ENCODE measurements at regions not wholly inside any gene's neighbourhood (a gene's known extent, or its start where the extent isn't known, plus 50 kb on each side); places are given as distances from the start of the nearest gene placed in this dataset.

DNA sequence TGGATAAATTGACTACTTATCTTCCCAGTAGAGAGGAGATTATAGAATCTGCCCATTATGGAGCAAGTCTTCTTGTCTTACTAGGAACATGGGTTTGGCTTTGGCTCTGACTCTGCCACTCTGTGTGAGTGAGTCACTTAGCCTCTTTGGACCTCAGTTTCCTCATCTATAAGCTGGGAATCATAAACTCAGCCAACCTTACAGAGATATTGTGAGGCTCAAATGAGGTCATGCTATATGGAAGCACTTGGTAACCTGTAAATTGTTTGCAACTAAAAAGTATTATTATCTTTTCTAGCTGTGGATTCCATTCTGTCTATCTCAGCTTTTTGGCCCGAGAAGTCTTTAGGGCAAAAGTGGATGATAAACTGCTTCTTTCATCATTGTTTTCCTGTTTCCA is 186.8 kb upstream of the TSC22D1 start:
- TF ChIP-seq, protein P1, sequence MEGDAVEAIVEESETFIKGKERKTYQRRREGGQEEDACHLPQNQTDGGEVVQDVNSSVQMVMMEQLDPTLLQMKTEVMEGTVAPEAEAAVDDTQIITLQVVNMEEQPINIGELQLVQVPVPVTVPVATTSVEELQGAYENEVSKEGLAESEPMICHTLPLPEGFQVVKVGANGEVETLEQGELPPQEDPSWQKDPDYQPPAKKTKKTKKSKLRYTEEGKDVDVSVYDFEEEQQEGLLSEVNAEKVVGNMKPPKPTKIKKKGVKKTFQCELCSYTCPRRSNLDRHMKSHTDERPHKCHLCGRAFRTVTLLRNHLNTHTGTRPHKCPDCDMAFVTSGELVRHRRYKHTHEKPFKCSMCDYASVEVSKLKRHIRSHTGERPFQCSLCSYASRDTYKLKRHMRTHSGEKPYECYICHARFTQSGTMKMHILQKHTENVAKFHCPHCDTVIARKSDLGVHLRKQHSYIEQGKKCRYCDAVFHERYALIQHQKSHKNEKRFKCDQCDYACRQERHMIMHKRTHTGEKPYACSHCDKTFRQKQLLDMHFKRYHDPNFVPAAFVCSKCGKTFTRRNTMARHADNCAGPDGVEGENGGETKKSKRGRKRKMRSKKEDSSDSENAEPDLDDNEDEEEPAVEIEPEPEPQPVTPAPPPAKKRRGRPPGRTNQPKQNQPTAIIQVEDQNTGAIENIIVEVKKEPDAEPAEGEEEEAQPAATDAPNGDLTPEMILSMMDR (IDR thresholded peaks at IDR 0.05) = no peak
- no peak for TF ChIP-seq KDM5A (IDR thresholded peaks at IDR 0.05)
